Astrocyte of the spinal cord (primary cell): ENCODE measurements at regions not wholly inside any gene's neighbourhood (a gene's known extent, or its start where the extent isn't known, plus 50 kb on each side); places are given as distances from the start of the nearest gene placed in this dataset.

Experiments used
- DNase-seq: peaks from one replicate; pipeline ENCODE4 v3.0.0; 2011; ENCODE audit warnings: low read depth, low spot score
- H3K4me3 ChIP-seq: 2 replicates; pipeline ENCODE4 v1.5.1; 2011; ENCODE audit warnings: low read depth, mild to moderate bottlenecking, low read length, moderate library complexity
- CTCF ChIP-seq: IDR thresholded peaks from 2 replicates; pipeline ENCODE4 v1.5.1; 2012; ENCODE audit warnings: low read depth, mild to moderate bottlenecking, low read length, inconsistent platforms
- in situ Hi-C: cut with HindIII; loops from 2 replicates; pipeline ENCODE4 v1.10.0; 2017; ENCODE audit warnings: low sequenced_read_pairs

DNA sequence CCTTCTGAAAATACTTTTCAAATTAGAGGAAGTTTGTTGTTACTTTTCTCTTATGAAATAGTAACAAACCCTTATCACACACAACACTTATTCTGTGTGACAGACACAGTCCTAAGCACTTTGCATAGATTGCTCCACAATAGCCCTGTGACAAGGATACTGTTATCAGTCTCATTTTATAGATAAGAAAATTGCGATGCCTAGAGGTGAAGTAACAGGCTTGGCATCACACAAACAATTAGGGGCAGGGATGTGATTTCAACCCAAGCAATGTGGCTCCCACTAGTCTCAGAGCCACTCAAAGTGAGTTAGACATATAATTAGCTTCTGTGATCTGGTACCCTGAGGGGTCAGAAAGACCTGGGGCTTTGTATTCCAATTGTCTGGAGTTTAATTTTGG, 339.9 kb downstream of the FBXO8 start:
- in situ Hi-C loops = no loop called here
- no peak overlapping the region for H3K4me3 ChIP-seq
- DNase-seq = no peak
- no peak for TF ChIP-seq CTCF

GRCh38 chr4:173940146-173940545, 343.3 kb downstream of the FBXO8 start:
- DNase-seq = no peak
- no peak for TF ChIP-seq CTCF
- in situ Hi-C loops = no loop called here
- H3K4me3 ChIP-seq = no peak overlapping the region

GRCh38 chr4:173937631-173938270, 345.7 kb downstream of the FBXO8 start:
- no peak overlapping the region for H3K4me3 ChIP-seq
- in situ Hi-C loops = no loop called here
- no peak for TF ChIP-seq CTCF
- DNase-seq = no peak

GRCh38 chr4:173936861-173937260, 346.6 kb downstream of the FBXO8 start:
- TF ChIP-seq CTCF = no peak
- no peak for DNase-seq
- in situ Hi-C loops = no loop called here
- no peak overlapping the region for H3K4me3 ChIP-seq

- no peak for TF ChIP-seq CTCF
- no peak for DNase-seq
- in situ Hi-C loops = no loop called here
- no peak overlapping the region for H3K4me3 ChIP-seq
Measured at GRCh38 chr4:173935622-173936405, 347.7 kb downstream of the FBXO8 start.

- in situ Hi-C loops = no loop called here
- TF ChIP-seq CTCF = no peak
- H3K4me3 ChIP-seq = no peak overlapping the region
- DNase-seq = no peak
Measured at GRCh38 chr4:173934933-173935620, 348.4 kb downstream of the FBXO8 start.
